Skeletal muscle cell (primary cell): ENCODE measurements at regions not wholly inside any gene's neighbourhood (a gene's known extent, or its start where the extent isn't known, plus 50 kb on each side); places are given as distances from the start of the nearest gene placed in this dataset.
"Not testable (repeated sequence)": the region's sequence is repeated elsewhere in the genome, so short reads cannot be mapped to it uniquely, and the experiment has no call there.

ENCODE experiments used
- DNase-seq: peaks from one replicate; pipeline ENCODE4 v3.0.0-alpha.2; 2010; ENCODE audit warnings: low read depth
- H3K4me3 ChIP-seq: 2 replicates; pipeline ENCODE4 v1.5.1; 2011; ENCODE audit warnings: low read depth, mild to moderate bottlenecking, control low read depth, low read length, moderate library complexity

GRCh38 chr6:137806914-137807682 lies 60.0 kb upstream of the TNFAIP3 start:
- H3K4me3 ChIP-seq, result no peak overlapping the region
- no peak for DNase-seq

GRCh38 chr6:137808191-137808590 lies 58.9 kb upstream of the TNFAIP3 start:
- H3K4me3 ChIP-seq, result no peak overlapping the region
- DNase-seq, result peak; percentile 53

GRCh38 chr6:137808836-137809315 lies 58.2 kb upstream of the TNFAIP3 start:
- H3K4me3 ChIP-seq, result no peak overlapping the region
- no peak for DNase-seq

GRCh38 chr6:137809895-137810553 lies 57.0 kb upstream of the TNFAIP3 start:
- DNase-seq, result not testable (repeated sequence)

GRCh38 chr6:137810554-137811120 lies 56.4 kb upstream of the TNFAIP3 start:
- no peak overlapping the region for H3K4me3 ChIP-seq
- no peak for DNase-seq

More at GRCh38 chr6:137809895-137810553, 57.0 kb upstream of the TNFAIP3 start:
- H3K4me3 ChIP-seq, result not testable (repeated sequence)

- peak; percentile 85 for DNase-seq
- H3K4me3 ChIP-seq, result no peak overlapping the region
Measured at GRCh38 chr6:137811121-137811915, 55.7 kb upstream of the TNFAIP3 start.

GRCh38 chr6:137811916-137812553 lies 55.0 kb upstream of the TNFAIP3 start:
- no peak overlapping the region for H3K4me3 ChIP-seq
- no peak for DNase-seq

- H3K4me3 ChIP-seq, result no peak overlapping the region
- DNase-seq, result no peak
Measured at GRCh38 chr6:137813308-137813970, 53.6 kb upstream of the TNFAIP3 start.

- not testable (repeated sequence) for DNase-seq, H3K4me3 ChIP-seq
Measured at GRCh38 chr6:137814030-137814429, 53.0 kb upstream of the TNFAIP3 start.

GRCh38 chr6:137815692-137816091 lies 51.4 kb upstream of the TNFAIP3 start:
- no peak for DNase-seq
- no peak overlapping the region for H3K4me3 ChIP-seq

GRCh38 chr6:137816133-137816579 lies 50.9 kb upstream of the TNFAIP3 start:
- no peak overlapping the region for H3K4me3 ChIP-seq
- DNase-seq, result no peak

GRCh38 chr6:137816688-137817618 lies 50.1 kb upstream of the TNFAIP3 start:
- no peak for DNase-seq
- H3K4me3 ChIP-seq, result no peak overlapping the region
